MV-4-11 (cell line): ENCODE measurements at regions not wholly inside any gene's neighbourhood (a gene's known extent, or its start where the extent isn't known, plus 50 kb on each side); places are given as distances from the start of the nearest gene placed in this dataset.

Experiments
- DNase-seq: peaks from one replicate; lab custom pipeline; 2025; lab: John Stamatoyannopoulos, UW

DNA sequence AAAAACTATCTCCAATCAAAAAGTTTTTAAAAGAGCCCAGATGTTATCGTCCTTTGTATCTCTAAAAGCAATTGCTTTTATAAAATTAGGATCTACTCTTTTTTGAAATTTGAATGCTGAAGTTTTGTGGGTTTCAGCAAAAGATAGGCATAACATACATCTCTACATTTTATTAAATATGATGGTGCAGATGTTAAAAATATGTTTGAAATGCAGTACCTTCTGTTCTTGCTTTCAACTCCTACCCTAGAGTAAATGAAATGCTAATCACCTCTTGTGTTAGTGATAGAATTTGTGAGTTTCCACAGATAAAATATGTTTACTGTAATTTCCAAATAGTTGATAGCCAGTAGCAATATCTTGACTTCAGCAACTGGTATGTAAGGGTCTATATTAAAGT is 95.7 kb upstream of the VPREB1 start:
- DNase-seq, result no peak

DNA sequence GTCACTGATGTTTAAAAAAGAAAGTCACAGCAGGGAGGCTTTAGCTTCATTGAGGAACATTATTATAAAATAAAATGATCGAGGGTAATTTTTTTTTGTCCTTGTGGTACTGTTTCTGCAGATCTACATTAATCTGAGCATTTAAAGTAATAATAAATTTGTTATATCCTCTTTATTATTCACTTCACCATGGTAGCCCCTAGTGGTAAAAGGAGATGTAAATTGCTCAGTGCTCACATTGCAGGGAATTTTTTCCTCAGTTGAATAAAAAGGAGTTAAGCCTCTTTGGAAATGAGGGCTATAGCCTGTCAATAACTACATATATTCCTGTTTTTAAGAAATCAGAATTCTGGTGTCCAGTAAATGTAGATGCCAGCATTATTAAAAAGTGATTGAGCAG is 99.7 kb upstream of the VPREB1 start:
- DNase-seq, result no peak

DNA sequence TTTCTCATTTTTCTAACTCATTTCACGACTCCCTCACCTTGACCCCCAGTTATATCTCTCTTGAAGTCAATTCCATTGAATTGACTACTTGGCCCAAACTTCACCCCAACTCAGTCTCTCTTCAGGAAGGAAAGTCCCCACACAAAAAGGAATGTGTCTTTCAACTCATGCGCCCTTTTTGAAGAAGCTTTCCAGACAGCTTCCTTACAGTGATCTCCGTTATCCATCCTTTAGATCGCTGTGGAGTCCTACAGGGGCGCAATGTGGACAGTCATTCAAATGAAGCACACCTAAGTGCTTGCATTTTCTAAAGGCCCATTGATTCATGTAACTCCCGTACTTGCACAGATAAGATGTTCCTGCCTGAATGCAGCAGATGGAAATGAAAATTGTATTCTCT is 101.1 kb upstream of the VPREB1 start:
- DNase-seq, result peak; percentile 0

DNA sequence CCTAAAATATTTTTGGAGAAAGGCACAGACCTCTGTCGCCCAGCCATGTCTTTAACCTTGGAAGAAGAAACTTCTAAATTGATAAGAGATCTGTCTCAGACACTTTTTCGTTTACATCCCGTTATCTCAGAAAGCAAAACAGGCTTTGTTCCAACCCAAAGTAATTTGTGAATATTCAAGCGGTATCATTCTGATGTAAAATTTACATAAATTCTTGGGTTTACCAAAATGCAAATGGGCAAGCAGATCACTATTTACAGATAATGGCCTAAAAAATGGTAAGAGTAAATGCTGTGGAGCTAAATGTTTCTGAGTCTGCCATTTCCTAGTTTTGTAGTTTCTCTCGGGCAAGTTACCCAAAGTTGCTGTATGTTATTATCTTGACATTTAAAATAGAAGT is 101.9 kb upstream of the VPREB1 start:
- no peak for DNase-seq

DNA sequence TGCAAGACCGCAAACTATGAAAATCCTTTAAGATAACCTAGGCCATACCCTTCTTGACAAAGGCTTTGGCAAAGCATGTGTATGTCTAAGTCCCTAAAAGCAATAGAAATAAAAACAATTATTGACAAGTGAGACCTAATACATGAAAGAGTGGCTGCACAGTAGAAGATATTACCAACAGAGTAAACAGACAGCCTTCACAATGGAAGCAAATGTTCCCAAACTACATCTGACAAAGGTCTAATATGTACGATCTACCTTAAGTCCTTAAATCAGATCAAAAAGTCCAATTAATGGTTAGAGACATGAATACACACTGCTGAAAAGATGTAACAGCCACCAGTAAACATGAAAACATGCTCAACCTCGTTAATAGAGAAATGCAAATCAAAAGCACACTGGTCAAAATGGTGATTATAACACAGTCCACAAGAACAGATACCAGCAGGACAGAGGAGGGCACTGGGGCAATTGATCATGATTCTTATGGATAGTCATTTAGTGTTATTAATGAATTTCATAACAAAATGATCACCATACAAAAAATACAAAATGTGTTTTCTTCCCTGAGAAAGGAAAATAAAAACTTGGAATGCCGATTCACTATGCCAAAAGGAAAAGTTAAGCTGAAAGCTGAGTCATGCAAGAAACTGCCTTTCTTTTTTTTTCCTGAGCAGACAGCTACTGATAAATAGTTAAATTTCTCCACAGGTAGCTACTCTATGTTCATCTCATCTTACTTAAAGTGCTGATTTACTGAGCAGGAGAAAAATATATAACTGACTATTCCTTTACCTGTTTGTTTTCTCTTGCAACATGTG is 102.6 kb upstream of the VPREB1 start:
- DNase-seq, result no peak

DNA sequence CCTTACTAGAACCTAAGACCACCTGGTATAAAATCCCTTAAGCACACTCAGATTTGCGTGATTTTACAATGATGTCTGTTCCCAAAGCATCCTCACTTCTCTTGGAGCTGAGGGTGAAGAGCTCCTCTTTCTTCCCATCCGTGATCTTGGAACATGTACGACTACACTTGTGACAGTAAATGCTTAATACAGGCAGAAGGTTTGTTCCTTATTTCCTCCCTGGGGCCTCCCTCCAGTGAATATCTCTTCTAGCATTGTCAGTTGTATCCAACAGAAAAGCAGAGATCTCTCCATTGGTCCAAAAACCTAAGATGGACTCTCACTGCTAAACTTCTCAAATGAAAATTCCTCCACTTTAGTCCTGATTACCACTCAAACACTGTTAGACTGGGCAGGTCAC is 103.6 kb upstream of the VPREB1 start:
- DNase-seq, result no peak

DNA sequence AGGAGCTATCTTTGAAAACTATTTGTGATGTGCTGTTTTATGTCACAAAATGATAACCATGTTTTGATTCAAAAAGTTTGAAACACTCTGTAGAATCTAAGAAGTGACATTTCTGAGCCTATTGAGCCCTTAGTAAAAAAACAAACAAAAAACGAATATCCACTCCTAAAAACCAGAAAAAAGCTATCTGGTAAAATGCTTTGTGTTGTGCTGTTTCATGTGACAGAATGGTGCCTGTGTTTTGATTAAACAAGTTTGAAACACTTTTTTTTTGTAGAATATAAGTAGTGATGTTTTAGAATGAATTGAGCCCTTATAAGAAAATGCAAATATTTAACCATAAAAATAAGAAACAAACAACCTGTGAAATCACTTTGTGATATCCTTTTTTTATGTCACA is 105.2 kb upstream of the VPREB1 start:
- DNase-seq, result no peak

DNA sequence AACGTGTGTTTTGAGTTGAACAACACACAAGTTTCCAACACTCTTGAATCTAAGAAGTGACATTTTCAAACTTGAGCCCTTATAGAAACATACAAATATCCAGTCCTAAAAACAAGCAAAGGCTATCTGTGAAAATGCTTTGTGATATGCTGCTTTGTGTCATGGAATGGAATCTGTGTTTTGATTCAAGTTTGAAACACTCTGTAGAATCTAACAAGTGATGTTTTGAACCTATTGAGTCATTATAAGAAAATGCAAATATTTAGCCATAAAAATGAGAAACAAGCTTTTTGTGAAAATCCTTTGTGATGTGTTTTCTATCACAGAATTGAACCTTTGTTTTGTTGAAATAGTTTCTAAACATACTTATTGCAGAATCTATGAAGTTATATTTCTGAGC is 105.7 kb upstream of the VPREB1 start:
- no peak for DNase-seq

DNA sequence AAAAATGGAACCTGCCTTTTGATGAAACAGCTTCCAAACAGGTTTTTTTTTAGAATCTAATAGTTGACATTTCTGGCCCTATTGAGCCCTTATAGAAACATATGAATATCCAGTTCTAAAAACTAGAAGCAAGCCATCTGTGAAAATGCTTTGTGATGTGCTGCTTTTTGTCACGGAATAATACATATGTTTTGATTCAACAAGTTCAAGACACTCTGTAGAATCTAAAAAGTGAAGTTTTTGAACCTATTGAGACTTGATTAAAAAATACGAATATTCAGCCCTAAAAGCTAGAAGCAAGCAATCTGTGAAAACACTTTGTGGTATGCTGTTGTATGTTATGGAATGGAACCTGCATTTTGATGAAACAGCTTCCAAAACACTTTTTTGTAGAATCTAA is 106.7 kb upstream of the VPREB1 start:
- DNase-seq, result no peak

DNA sequence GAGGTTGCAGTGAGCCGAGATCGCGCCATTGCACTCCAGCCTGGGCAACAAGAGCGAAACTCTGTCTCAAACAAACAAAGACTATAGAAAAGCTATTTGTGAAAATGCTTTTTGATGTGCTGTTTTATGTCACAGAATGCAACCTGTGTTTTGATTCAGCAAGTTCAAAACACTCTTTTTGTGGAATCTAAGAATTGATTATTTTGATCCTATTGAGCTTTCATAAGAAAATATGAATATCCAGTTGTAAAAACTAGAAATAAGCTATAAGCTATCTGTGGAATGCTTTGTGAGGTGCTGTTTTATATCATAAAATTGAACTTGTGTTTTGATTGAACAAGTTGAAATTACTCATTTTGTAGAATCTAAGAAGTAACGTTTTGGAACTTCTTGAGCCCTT is 110.7 kb upstream of the VPREB1 start:
- no peak for DNase-seq

DNA sequence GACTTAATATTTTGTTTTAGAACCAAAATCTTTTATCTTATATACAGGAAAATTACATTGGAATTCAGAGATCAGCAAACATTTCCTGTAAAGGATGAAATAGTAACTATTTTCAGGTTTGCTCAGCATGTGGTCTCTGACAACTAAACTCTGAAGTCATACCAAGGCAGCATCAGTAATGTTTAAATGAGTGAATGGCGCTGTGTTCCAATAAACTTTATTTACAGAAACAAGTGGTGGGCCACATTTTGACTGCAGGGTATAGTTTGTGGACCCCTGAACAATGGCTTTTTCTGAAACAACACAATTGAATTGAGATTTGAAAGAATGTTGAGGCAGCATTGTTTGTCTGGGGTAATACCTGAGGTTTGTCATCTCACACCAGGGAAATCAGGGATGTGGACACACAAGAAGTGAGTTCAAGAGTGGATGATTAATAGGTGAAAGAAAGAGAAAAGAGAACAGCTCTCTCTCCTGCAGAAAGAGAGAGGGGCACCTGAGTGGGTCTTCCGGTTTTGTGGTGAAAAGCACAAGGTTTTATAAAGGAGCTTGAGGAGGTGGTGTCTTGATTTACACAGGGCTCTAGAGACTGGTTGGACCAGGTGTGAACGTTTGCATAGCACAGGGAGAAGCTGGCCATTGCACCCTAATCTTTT is 113.5 kb upstream of the VPREB1 start:
- DNase-seq, result no peak

DNA sequence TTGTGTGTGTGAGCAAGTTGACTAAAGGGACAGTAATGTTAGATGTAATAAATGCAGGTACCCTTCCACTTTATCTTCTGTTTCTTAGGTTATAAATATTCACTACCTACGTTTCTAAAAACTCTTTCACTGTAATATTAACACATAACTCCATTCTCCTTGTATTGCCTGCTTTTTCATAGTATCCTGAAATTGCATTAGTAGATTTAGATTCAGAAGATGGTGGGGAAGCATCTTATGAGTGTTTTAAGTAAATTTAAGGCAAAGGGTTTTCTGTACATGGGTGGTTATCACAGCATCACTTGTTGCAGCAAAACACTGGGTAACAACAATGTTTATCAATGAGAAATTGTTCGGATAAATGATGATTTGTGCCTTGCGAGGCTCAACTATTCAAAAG is 115.2 kb upstream of the VPREB1 start:
- DNase-seq, result no peak

DNA sequence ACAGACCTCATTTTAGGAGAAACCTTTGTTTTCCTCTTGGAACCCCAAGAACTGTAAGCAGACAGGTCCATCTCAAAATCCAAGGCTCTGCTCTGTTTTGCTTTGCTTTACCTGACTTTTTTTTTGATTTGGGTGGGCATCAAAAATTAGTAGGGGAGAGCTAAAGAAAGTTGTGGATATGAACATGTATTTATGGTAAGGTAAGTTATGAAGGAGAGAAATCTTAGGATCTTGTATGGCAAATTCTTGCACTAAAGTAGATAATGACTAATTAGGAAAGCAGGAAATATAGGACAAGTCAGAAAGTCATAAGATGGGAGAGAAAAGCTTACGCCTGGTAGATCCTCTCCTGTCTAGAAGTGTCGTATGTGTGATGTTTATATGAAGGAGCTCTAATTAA is 116.1 kb upstream of the VPREB1 start:
- no peak for DNase-seq

DNA sequence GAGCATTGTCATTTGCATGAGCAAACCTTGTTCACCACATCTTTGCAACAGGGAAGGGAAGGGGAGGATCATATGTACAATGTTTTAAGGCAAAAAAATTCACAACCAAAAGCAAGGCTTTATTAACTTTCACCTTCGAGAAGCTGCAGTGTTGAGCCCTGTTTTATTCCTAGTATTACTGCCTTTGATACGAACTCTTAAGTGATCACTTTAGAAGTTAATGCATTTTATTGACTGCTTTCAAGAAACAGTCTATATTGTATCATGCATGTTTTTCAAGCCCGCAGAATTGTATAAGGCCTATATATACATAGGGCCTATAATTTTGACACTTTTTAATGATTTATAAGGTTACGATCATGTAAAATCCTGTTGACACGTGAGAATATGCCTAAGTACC is 117.5 kb upstream of the VPREB1 start:
- no peak for DNase-seq

DNA sequence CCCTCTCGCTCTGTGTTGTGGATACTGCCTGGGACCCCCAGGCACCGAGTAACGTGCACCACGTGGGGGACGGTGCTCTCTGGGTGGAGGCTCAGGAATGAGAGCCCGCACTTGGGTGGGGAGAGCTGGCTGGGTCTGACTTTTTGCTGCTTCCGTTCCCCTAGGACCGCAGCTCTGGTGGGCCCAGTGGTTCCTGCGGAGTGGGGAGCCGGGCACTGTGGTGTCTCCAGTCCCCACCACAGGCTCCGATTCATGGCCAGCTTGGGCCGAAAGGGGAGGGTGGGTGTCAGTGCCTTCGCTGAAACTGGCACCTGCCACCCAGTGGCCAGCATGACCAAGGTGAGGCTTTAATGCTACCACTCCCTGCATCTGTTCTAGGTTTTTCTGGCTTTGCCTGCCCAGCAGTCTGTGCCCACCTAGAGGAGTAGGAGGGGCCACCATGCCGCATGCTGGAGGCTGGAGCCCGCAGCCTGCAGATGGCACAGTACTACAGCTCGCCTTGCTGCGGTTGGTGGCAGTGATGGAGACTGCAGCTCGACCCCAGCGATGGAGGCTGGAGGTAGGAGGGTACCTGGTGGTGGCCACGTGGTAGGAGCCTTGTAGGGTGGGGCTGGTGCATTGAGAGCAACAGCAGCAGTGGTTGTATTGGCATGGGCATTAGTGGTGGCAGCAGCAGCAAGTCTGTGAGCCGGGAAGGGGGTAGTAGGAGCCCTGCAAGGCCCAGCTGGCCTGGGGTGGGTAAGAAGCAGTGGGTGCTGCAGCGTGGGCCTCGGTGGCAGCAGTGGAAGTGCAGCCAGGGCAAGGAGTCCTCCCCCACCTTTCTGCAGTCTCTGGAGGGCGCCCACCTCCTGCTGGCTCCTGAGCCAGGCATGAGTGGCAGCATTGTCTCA is 118.8 kb upstream of the VPREB1 start:
- DNase-seq, result no peak

DNA sequence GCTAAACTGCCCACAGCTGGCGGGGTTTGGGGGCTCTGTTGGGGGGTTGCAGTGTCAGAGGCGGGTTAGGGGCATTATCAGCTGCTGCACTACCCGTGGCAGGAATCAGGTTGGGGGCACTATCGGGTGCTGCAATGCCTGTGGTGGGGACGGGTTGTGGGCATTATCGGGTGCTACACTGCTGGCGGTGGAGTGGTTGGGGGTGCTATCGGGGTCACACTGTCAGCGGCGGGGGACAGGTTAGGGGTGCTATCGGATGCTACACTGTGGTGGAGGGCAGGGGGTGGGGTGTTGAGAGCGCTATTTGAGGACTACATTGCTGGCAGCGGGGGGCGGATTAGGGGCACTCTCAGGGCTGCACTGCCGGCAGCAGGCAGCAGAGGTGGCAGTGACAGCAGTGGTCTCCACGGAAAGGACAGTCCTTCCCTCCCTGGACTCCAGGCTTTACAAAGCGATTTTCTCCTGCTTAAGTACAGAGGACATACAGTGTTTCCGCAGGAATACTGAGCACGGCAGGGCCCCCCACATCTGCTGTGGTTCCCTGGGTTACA is 119.5 kb upstream of the VPREB1 start:
- DNase-seq, result no peak

DNA sequence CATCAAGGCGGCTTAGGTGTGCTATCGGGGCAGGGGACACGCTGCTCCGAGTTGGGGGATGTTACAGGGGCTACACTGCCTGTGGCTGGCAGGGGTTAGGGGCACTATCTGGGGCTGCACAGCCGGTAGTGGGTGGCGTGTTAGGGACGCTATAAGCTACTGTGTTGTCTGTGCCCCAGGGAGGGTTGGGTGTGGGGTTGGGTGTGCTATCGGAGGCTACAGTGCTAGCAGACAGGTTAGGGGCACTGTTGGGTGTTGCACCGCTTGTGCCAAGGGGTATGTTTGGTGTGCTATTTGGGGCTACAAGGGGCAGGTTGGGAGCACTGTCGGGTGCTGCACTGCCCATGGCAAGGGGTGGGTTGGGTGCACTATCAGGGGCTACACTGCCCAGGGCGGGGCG is 120.2 kb upstream of the VPREB1 start:
- no peak for DNase-seq

DNA sequence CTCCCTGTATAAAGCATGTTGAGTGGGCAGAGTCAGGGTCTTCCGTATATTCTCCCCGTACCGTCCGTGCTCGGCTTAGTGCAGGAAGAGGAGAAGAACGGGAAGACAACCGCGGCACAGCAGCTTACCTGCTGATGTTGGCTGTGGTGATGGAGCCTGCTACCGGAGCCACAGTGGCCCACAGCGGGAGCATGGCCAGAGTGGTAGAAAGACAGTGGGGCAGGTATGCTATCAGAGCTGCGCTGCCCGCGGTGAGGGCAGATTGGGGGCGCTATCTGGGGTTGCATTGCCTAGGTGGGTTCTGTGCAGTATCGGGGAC is 120.7 kb upstream of the VPREB1 start:
- DNase-seq, result no peak

DNA sequence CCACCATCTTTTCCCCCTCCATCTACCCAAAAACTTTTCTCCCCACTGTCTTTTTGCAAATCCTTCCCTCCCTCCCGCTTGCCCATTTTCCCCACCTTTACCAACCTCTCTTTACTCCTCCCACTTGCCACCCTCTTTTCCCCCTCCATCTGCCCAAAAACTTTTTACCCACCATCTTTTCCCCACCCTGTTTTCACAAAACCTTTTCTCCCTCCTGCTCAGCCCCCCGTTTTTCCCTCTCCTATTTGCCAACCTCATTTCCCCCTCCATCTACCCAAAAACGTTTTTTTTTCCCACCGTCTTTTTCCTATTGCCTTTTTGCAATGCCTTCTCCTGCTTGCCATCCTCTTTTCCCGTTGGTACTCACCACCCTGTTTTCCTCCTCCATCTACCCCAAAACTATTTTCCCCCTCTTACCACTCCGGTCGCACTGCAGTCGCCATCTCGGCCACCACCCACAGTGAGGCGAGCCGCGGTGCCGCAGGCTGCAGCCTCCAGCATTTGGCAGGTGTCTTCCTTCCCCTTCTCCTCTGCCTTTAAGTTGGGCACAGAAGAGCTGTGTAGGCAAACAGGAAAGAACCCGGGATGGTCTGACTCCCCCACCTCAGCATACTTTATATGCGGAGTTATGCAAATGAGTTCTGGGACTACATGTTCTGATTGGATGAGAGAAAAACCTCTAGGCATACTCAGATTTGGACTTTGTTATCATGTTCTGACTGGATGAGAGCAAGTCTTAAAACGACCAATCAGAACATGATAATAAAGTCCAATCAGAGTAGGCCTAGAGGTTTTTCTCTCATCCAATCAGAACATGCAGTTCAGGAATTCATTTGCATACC is 121.2 kb upstream of the VPREB1 start:
- DNase-seq, result no peak

DNA sequence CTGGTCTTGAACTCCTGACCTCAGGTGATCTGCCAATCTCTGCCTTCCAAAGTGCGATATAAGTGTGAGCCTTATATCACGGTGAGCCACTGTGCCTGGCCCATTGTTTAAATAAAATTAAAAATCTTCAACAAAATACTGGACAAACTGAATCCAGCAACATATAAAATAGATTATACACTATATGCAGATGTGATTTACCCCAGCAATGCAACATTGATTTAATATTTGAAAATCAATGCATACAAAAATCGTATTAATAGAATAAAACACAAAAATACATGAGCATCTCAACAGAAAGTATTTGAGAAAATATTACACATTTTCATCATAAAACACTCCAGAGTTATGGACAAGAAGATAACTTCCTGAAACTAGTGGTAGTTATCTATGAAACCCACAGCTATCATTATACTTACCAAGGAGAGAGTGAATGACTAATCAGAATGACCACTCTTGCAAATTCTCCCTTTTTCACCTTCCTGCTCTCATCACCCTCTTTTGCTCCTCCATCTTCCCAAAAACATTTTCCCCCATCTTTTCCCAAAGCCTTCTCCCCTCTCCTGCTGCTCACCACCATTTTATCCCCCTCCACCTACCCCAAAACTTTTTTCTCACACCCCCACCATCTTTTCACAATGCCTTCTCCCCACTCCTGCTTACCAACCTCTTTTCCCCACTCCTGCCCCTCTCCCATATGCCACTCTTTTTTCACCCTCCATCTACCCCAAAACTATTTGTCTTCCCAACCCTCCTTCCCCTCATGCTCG is 122.1 kb upstream of the VPREB1 start:
- no peak for DNase-seq

DNA sequence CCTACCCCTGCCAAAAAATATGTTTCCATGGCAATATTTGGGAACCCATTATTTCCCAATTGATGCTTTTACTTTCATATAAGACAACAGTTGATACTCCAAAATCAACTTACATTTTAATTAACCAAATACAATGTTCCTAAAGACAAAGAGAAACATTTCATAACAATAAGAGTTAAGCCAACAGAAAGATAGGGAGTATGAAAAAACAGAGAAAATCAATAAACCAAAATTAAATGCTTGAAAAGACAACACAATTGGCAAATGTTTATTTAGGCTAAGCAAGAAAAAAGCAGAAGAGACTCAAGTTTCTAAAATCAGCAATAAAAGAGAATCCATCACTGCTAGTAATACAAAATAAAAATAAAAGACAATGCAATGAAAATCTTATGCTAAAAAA is 123.1 kb upstream of the VPREB1 start:
- no peak for DNase-seq
